ENCODE measurements at regions not wholly inside any gene's neighbourhood (a gene's known extent, or its start where the extent isn't known, plus 50 kb on each side); places are given as distances from the start of the nearest gene placed in this dataset.

DNA sequence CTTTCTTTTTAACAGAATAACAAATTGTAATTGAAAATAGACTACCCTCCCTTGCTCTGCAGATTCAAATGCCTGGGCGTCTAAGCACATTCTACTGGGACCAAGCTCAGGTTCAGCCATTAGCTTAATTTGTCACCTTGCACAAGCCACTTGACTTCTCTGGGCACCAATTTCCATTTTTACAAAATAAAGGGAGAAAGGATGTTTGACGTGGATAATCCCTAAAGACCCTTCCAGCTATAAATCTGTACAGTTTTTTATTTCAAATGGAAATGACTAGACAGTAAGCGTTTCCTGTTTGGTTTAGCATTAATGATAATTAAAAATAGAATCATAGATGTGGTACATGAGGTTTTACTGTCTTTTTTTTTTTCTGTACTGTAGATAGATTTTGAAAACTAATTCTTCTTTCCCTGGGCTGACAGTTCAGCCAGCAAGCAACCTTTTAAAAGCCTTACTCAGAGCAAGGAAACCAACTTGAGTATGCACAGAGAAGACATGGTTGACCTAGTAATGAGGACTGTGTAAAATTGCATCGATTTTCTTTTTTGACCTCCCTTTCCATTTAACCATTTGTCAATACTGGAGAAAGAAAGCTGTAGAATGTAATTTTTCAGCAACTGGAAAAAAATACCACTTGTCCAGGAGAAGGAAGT lies 1329.5 kb upstream of the CDH8 start:
- Histone ChIP-seq H2AFZ (ENCODE audit: low read length) (no peak overlapping the region), H2BK20ac (ENCODE audit: low read depth, low read length, poor library complexity, severe bottlenecking) (no peak overlapping the region), H2BK120ac (ENCODE audit: low read depth, low read length, poor library complexity, severe bottlenecking) (no peak overlapping the region), H4K8ac (replicated peaks; ENCODE audit: insufficient read length, low read depth, low read length) (no peak overlapping the region), H3K27ac (ENCODE audit: insufficient read length, low read depth, low read length) (no peak overlapping the region), H2AK5ac (ENCODE audit: insufficient read length, low read length) (no peak overlapping the region), H3K79me2 (ENCODE audit: insufficient read depth, low read length) (no peaks in the 10 kb centered on the region), H2BK5ac (ENCODE audit: insufficient read length, low read length) (no peak overlapping the region), H2BK15ac (ENCODE audit: low read depth, low read length) (no peak overlapping the region), H3K4me1 (ENCODE audit: insufficient read depth, low read length) (no peaks in the 10 kb centered on the region), H3K27me3 (ENCODE audit: insufficient read depth, low read length) (no peaks in the 10 kb centered on the region), H3K23me2 (ENCODE audit: insufficient read length, low read depth, low read length, poor library complexity, severe bottlenecking) (no peaks in the 10 kb centered on the region), H2BK12ac (ENCODE audit: insufficient read length, low read depth, low read length) (no peak overlapping the region), H4K5ac (ENCODE audit: insufficient read length, low read depth, low read length) (no peak overlapping the region), H3T11ph (ENCODE audit: low read length) (no peak overlapping the region), H3K9ac (ENCODE audit: extremely low read depth, insufficient read length, low read length) (no peak overlapping the region), H3K4me2 (ENCODE audit: insufficient read depth, insufficient read length, low read length) (no peak overlapping the region), H3K79me1 (ENCODE audit: insufficient read depth, low read depth, low read length, poor library complexity, severe bottlenecking) (no peaks in the 10 kb centered on the region), H4K91ac (ENCODE audit: insufficient read length, low read depth, low read length) (no peak overlapping the region), H4K20me1 (ENCODE audit: control insufficient read depth, insufficient read depth, insufficient read length) (no peaks in the 10 kb centered on the region), H3K23ac (ENCODE audit: insufficient read length, low read depth, low read length) (no peak overlapping the region), H3K56ac (ENCODE audit: insufficient read length, low read depth, low read length) (no peak overlapping the region), H3K18ac (ENCODE audit: insufficient read length, low read depth, low read length) (no peak overlapping the region), H3K4ac (ENCODE audit: low read depth, low read length) (no peak overlapping the region), H3K9me3 (ENCODE audit: control insufficient read depth, low read depth, low read length) (no peaks in the 10 kb centered on the region), H3K14ac (ENCODE audit: insufficient read depth, low read length) (no peak overlapping the region)
- Mint-ChIP-seq H3K4me1 (peaks cover 3 to 7% of the 10 kb centered on the region in 2 experiments; a peak in 3 of 4 replicates), H3K27me3 (ENCODE audit: low read depth) (no peaks in the 10 kb centered on the region), H3K27ac (no peak overlapping the region; a peak in 2 of 7 replicates), H3K36me3 (ENCODE audit: insufficient read depth in 1 of 3, low read depth in 3 of 3) (peaks cover 0 to 4% (median 0%) of the 10 kb centered on the region in 3 experiments; a peak in 1 of 7 replicates), H3K4me3 (no peak overlapping the region), H3K9me3 (no peaks in the 10 kb centered on the region; a peak in 1 of 5 replicates)
- no peak for DNase-seq
- no peak for TF ChIP-seq CTCF (conservative IDR thresholded peaks at IDR 0.05)
- WGBS (ENCODE audit: extremely low coverage, insufficient read length, low lambda C conversion rate) = no CpG with 5 or more reads among the region's 4 CpGs

Measured in H9 (cell line).